Natural killer cell (primary cell): ENCODE measurements at regions not wholly inside any gene's neighbourhood (a gene's known extent, or its start where the extent isn't known, plus 50 kb on each side); places are given as distances from the start of the nearest gene placed in this dataset.

Experiments
- ATAC-seq, 3 donors: fragments of 150-1000 bp in 2 of 3; fragments of 200-7000 bp in 1 of 3; cut with Tn5 transposase; 1 replicate in 1 of 3; 2 replicates in 2 of 3; pipeline ENCODE4 v1.10.0; 2021; ENCODE audit warnings: mild to moderate bottlenecking in 2 of 3, moderate library complexity in 2 of 3
- DNase-seq, 2 donors: peaks; one replicate each; pipeline versions ENCODE4 v3.0.0 to v3.0.0-alpha.2; 2013 to 2021; ENCODE audit warnings: mixed read lengths in 1 of 2
- H3K27ac ChIP-seq: one replicate; pipeline ENCODE4 v1.5.1; 2013; ENCODE audit warnings: mild to moderate bottlenecking, low read length
- H3K27me3 ChIP-seq: one replicate; pipeline ENCODE4 v1.6.1; 2013; ENCODE audit warnings: low read length; ENCODE audit not compliant: control insufficient read depth, insufficient read depth
- H3K36me3 ChIP-seq: one replicate; pipeline ENCODE4 v1.6.1; 2013; ENCODE audit warnings: low read length; ENCODE audit not compliant: control insufficient read depth, insufficient read depth
- H3K4me1 ChIP-seq: one replicate; pipeline ENCODE4 v1.6.1; 2013; ENCODE audit warnings: low read length; ENCODE audit not compliant: control insufficient read depth, insufficient read depth
- H3K4me3 ChIP-seq: one replicate; pipeline ENCODE4 v1.5.1; 2013; ENCODE audit warnings: low read length
- H3K9me3 ChIP-seq: one replicate; pipeline ENCODE4 v1.6.1; 2013; ENCODE audit warnings: low read length; ENCODE audit not compliant: control insufficient read depth, insufficient read depth
- H3K27ac Mint-ChIP-seq, 2 donors: one replicate each; pipeline ENCODE4 v1.8.0; 2022; ENCODE audit warnings: mild to moderate bottlenecking in 2 of 2, mixed read lengths in 2 of 2, moderate library complexity in 1 of 2
- H3K27me3 Mint-ChIP-seq, 2 donors: one replicate each; pipeline ENCODE4 v1.8.0; 2022; ENCODE audit warnings: low read depth in 2 of 2, mixed read lengths in 2 of 2
- H3K36me3 Mint-ChIP-seq: one replicate; pipeline ENCODE4 v1.8.0; 2022; ENCODE audit warnings: mixed read lengths
- H3K4me1 Mint-ChIP-seq, 2 donors: one replicate each; pipeline ENCODE4 v1.8.0; 2022; ENCODE audit warnings: mixed read lengths in 2 of 2
- H3K4me3 Mint-ChIP-seq: one replicate; pipeline ENCODE4 v1.8.0; 2022; ENCODE audit warnings: mild to moderate bottlenecking, moderate library complexity, mixed read lengths
- H3K9me3 Mint-ChIP-seq, 2 donors: one replicate each; pipeline ENCODE4 v1.8.0; 2022; ENCODE audit warnings: mixed read lengths in 2 of 2
- CTCF ChIP-seq: fragments of 200-600 bp; IDR thresholded peaks from one replicate; pipeline ENCODE4 v1.8.0; 2022; ENCODE audit warnings: antibody characterized with exemption
- WGBS: methylation state at CpG from one replicate; pipeline ENCODE4 v1.1.7; 2013; ENCODE audit warnings: missing lambda C conversion rate; ENCODE audit not compliant: insufficient coverage; 5-methylcytosine and 5-hydroxymethylcytosine counted together
- intact Hi-C: fragments of 100-400 bp; cut with micrococcal nuclease; formaldehyde crosslinking; loops from one replicate; pipeline ENCODE4 v1.14.2; 2022

- H3K36me3 Mint-ChIP-seq = no peaks in the 10 kb centered on the region
- Histone ChIP-seq H3K4me1 (peaks cover 37% of the 10 kb centered on the region), H3K27me3 (no peaks in the 10 kb centered on the region), H3K4me3 (no peak overlapping the region), H3K9me3 (no peaks in the 10 kb centered on the region), H3K27ac (no peak overlapping the region), H3K36me3 (no peaks in the 10 kb centered on the region)
- DNase-seq (peak in 1 of 2 donors; percentile 36), ATAC-seq (no peak)
- H3K4me1 Mint-ChIP-seq = peaks cover 15 to 18% of the 10 kb centered on the region in 2 donors
- H3K27me3 Mint-ChIP-seq = no peaks in the 10 kb centered on the region
- no peak for TF ChIP-seq CTCF
- intact Hi-C loops = no loop called here
- WGBS = 91% methylated on average over 4 of the region's 8 CpGs
- H3K27ac Mint-ChIP-seq = no peak overlapping the region
- no peaks in the 10 kb centered on the region for H3K9me3 Mint-ChIP-seq
- no peak overlapping the region for H3K4me3 Mint-ChIP-seq
These were observed 169.5 kb downstream of the AHSP start for GRCh38 chr16:31696968-31697743.

- TF ChIP-seq CTCF = no peak
- H3K4me1 ChIP-seq = peaks cover 43% of the 10 kb centered on the region
- Mint-ChIP-seq H3K36me3 (no peaks in the 10 kb centered on the region), H3K27ac (no peak overlapping the region), H3K4me3 (no peak overlapping the region), H3K9me3 (no peaks in the 10 kb centered on the region), H3K27me3 (no peaks in the 10 kb centered on the region), H3K4me1 (peaks cover 20 to 23% of the 10 kb centered on the region in 2 donors)
- H3K27me3 ChIP-seq = no peaks in the 10 kb centered on the region
- ATAC-seq = no peak
- no peak for DNase-seq
- WGBS = 100% methylated on average over 1 of the region's 4 CpGs
- no peaks in the 10 kb centered on the region for H3K9me3 ChIP-seq
- intact Hi-C loops = no loop called here
- peaks cover 2% of the 10 kb centered on the region for H3K36me3 ChIP-seq
- H3K4me3 ChIP-seq = no peak overlapping the region
- no peak overlapping the region for H3K27ac ChIP-seq
These were observed 170.0 kb downstream of the AHSP start for GRCh38 chr16:31697744-31698125.

- no peak for TF ChIP-seq CTCF
- Histone ChIP-seq H3K36me3 (peaks cover 11% of the 10 kb centered on the region), H3K4me1 (peaks cover 46% of the 10 kb centered on the region), H3K4me3 (no peak overlapping the region), H3K27me3 (no peaks in the 10 kb centered on the region), H3K27ac (no peak overlapping the region), H3K9me3 (no peaks in the 10 kb centered on the region)
- Mint-ChIP-seq H3K4me1 (peaks cover 23% of the 10 kb centered on the region in 2 donors), H3K36me3 (no peaks in the 10 kb centered on the region), H3K9me3 (no peaks in the 10 kb centered on the region), H3K27me3 (no peaks in the 10 kb centered on the region), H3K4me3 (no peak overlapping the region), H3K27ac (no peak overlapping the region)
- intact Hi-C loops = no loop called here
- DNase-seq (no peak), ATAC-seq (no peak)
- WGBS = 83% methylated on average over 2 of the region's 2 CpGs
These were observed 171.2 kb downstream of the AHSP start for GRCh38 chr16:31698901-31699300.

- Mint-ChIP-seq H3K9me3 (no peaks in the 10 kb centered on the region), H3K4me3 (peak overlapping the region; percentile 92), H3K36me3 (no peaks in the 10 kb centered on the region), H3K4me1 (peaks cover 23% of the 10 kb centered on the region in 2 donors), H3K27me3 (no peaks in the 10 kb centered on the region), H3K27ac (peak overlapping the region in 1 of 2 donors; percentile 93)
- no peaks in the 10 kb centered on the region for H3K9me3 ChIP-seq
- 83% methylated on average over 8 of the region's 8 CpGs for WGBS
- H3K4me3 ChIP-seq = no peak overlapping the region
- H3K27me3 ChIP-seq = no peaks in the 10 kb centered on the region
- DNase-seq = no peak
- H3K27ac ChIP-seq = no peak overlapping the region
- no peak for TF ChIP-seq CTCF
- ATAC-seq = no peak
- peaks cover 16% of the 10 kb centered on the region for H3K36me3 ChIP-seq
- intact Hi-C loops = no loop called here
- peaks cover 46% of the 10 kb centered on the region for H3K4me1 ChIP-seq
These were observed 171.9 kb downstream of the AHSP start for GRCh38 chr16:31699601-31700000.
